H1 (cell line): ENCODE measurements at regions not wholly inside any gene's neighbourhood (a gene's known extent, or its start where the extent isn't known, plus 50 kb on each side); places are given as distances from the start of the nearest gene placed in this dataset.

Experiments used
- CTCF ChIA-PET: fragments of 300-600 bp; sonication (Branson Sonifier 250); formaldehyde crosslinking; loops from one replicate; lab custom pipeline; 2021; ENCODE audit not compliant: partially characterized antibody; lab: Charles Lee
- POLR2A ChIA-PET: fragments of 300-600 bp; sonication (Branson Sonifier 250); formaldehyde crosslinking; loops from one replicate; lab custom pipeline; 2021; ENCODE audit warnings: inconsistent platforms; ENCODE audit not compliant: partially characterized antibody; lab: Charles Lee
- DNase-seq, 2 experiments: peaks; one replicate each; pipeline versions ENCODE4 v3.0.0 to v3.0.0-alpha.2; 2010 to 2022; ENCODE audit warnings: low spot score in 2 of 2, low read depth in 1 of 2, mixed read lengths in 1 of 2
- FAIRE-seq: peaks from 2 replicates; lab custom pipeline; 2011; peaks lifted over from hg19 to GRCh38; lab: Jason Lieb, UNC
- H2AFZ ChIP-seq: 2 replicates; pipeline ENCODE4 v1.8.1; 2012; ENCODE audit warnings: low read length, inconsistent platforms
- H2AK5ac ChIP-seq: 2 replicates; pipeline ENCODE4 v1.6.1; 2013; ENCODE audit warnings: low read depth, low read length
- H2BK120ac ChIP-seq: replicated peaks from 2 replicates; pipeline ENCODE3; 2013; ENCODE audit warnings: low read depth, low read length, inconsistent platforms
- H2BK12ac ChIP-seq: 2 replicates; pipeline ENCODE4 v1.6.1; 2013; ENCODE audit warnings: low read depth, low read length
- H2BK15ac ChIP-seq: 2 replicates; pipeline ENCODE4 v1.6.1; 2013; ENCODE audit warnings: low read length
- H2BK20ac ChIP-seq: 2 replicates; pipeline ENCODE4 v1.6.1; 2013; ENCODE audit warnings: low read length
- H2BK5ac ChIP-seq: 2 replicates; pipeline ENCODE4 v1.6.1; 2013; ENCODE audit warnings: low read depth, low read length
- H3K14ac ChIP-seq: 2 replicates; pipeline ENCODE4 v1.6.1; 2013; ENCODE audit warnings: inconsistent platforms; ENCODE audit not compliant: insufficient read length
- H3K18ac ChIP-seq: 2 replicates; pipeline ENCODE4 v1.6.1; 2013; ENCODE audit warnings: low read length; ENCODE audit errors: extremely low read depth
- H3K23ac ChIP-seq: 2 replicates; pipeline ENCODE4 v1.6.1; 2013; ENCODE audit warnings: inconsistent platforms; ENCODE audit not compliant: insufficient read length
- H3K23me2 ChIP-seq: 2 replicates; pipeline ENCODE4 v1.6.1; 2013; ENCODE audit warnings: low read depth, low read length
- H3K27ac ChIP-seq: 2 replicates; pipeline ENCODE4 v1.6.1; 2011; ENCODE audit warnings: low read depth, low read length, inconsistent platforms
- H3K27me3 ChIP-seq, 4 experiments: replicated peaks in 1 of 4; 1 replicate in 1 of 4; 2 replicates in 3 of 4; pipeline versions ENCODE4 v1.6.1 to v1.8.1; 2011 to 2013; ENCODE audit warnings: low read length in 3 of 4, mild to moderate bottlenecking in 3 of 4, inconsistent platforms in 2 of 4, mixed read lengths in 2 of 4, moderate library complexity in 1 of 4; ENCODE audit not compliant: control insufficient read depth in 3 of 4, insufficient read depth in 3 of 4; ENCODE audit errors: extremely low read depth in 1 of 4
- H3K36me3 ChIP-seq, 4 experiments: 2 replicates each; pipeline versions ENCODE4 v1.6.1 to v1.8.1; 2011 to 2013; ENCODE audit warnings: mild to moderate bottlenecking in 4 of 4, low read length in 3 of 4, moderate library complexity in 2 of 4, control low read depth in 1 of 4, inconsistent platforms in 1 of 4; ENCODE audit not compliant: insufficient read depth in 4 of 4, control insufficient read depth in 2 of 4
- H3K4ac ChIP-seq: replicated peaks from 2 replicates; pipeline ENCODE3; 2013; ENCODE audit warnings: low read length, low read depth, mixed read lengths, inconsistent platforms; ENCODE audit not compliant: insufficient read length
- H3K4me1 ChIP-seq, 4 experiments: replicated peaks in 1 of 4; 1 replicate in 1 of 4; 2 replicates in 3 of 4; pipeline versions ENCODE4 v1.6.1 to v1.8.1; 2011 to 2013; ENCODE audit warnings: low read length in 3 of 4, inconsistent platforms in 2 of 4, mixed read lengths in 1 of 4; ENCODE audit not compliant: insufficient read depth in 4 of 4, control insufficient read depth in 3 of 4
- H3K4me2 ChIP-seq, 2 experiments: 2 replicates each; pipeline versions ENCODE4 v1.6.1 to v1.8.1; 2011 to 2013; ENCODE audit warnings: low read depth in 2 of 2, low read length in 2 of 2, control low read depth in 1 of 2, inconsistent platforms in 1 of 2, mild to moderate bottlenecking in 1 of 2; ENCODE audit not compliant: insufficient read depth in 1 of 2
- H3K4me3 ChIP-seq, 4 experiments: fragments of 200-600, 300-600 bp in 1 of 4; sonication (generic), shearing (Covaris generic), sonication (Bioruptor Twin) in 1 of 4; 2 replicates each; pipeline versions ENCODE4 v1.5.1 to v1.8.1; 2011 to 2016; ENCODE audit warnings: low read length in 4 of 4, low read depth in 3 of 4, control low read depth in 2 of 4, inconsistent platforms in 2 of 4, mild to moderate bottlenecking in 2 of 4, mixed read lengths in 1 of 4, moderate library complexity in 1 of 4; ENCODE audit not compliant: insufficient read depth in 2 of 4; ENCODE audit errors: extremely low read depth in 1 of 4
- H3K56ac ChIP-seq: replicated peaks from 2 replicates; pipeline ENCODE3; 2013; ENCODE audit warnings: low read depth, mild to moderate bottlenecking, mixed read lengths, low read length, inconsistent platforms; ENCODE audit not compliant: insufficient read length
- H3K79me1 ChIP-seq: 2 replicates; pipeline ENCODE4 v1.6.1; 2013; ENCODE audit warnings: low read depth, low read length, control low read depth
- H3K79me2 ChIP-seq, 2 experiments: 2 replicates each; pipeline versions ENCODE4 v1.6.1 to v1.8.1; 2012 to 2013; ENCODE audit warnings: low read length in 2 of 2, mild to moderate bottlenecking in 2 of 2, inconsistent platforms in 1 of 2; ENCODE audit not compliant: insufficient read depth in 2 of 2, control insufficient read depth in 1 of 2
- H3K9ac ChIP-seq, 4 experiments: replicated peaks in 1 of 4; 1 replicate in 1 of 4; 2 replicates in 3 of 4; pipeline versions ENCODE4 v1.6.1 to v1.8.1; 2011 to 2013; ENCODE audit warnings: low read depth in 3 of 4, low read length in 3 of 4, control low read depth in 2 of 4, mild to moderate bottlenecking in 2 of 4, moderate library complexity in 2 of 4, inconsistent platforms in 1 of 4; ENCODE audit errors: extremely low read depth in 1 of 4
- H3K9me3 ChIP-seq, 2 experiments: 2 replicates each; pipeline versions ENCODE4 v1.6.1 to v1.8.1; 2012 to 2013; ENCODE audit warnings: mild to moderate bottlenecking in 2 of 2, moderate library complexity in 2 of 2, control low read depth in 1 of 2, inconsistent platforms in 1 of 2, low read depth in 1 of 2, low read length in 1 of 2, mixed read lengths in 1 of 2; ENCODE audit not compliant: insufficient read depth in 2 of 2
- H4K20me1 ChIP-seq, 2 experiments: replicated peaks in 1 of 2; 2 replicates each; pipeline versions ENCODE3 to v1.8.1; 2011 to 2013; ENCODE audit warnings: inconsistent platforms in 2 of 2, low read length in 2 of 2, mild to moderate bottlenecking in 1 of 2; ENCODE audit not compliant: insufficient read depth in 2 of 2, control insufficient read depth in 1 of 2
- H4K5ac ChIP-seq: 2 replicates; pipeline ENCODE4 v1.6.1; 2013; ENCODE audit warnings: low read length, low read depth, mixed read lengths, inconsistent platforms; ENCODE audit not compliant: insufficient read length
- H4K8ac ChIP-seq: 2 replicates; pipeline ENCODE4 v1.8.0; 2013; ENCODE audit warnings: mild to moderate bottlenecking, moderate library complexity, low read length, inconsistent platforms; ENCODE audit not compliant: insufficient read depth; ENCODE audit errors: extremely low read depth
- H4K91ac ChIP-seq: replicated peaks from 2 replicates; pipeline ENCODE3; 2013; ENCODE audit warnings: low read length, mixed read lengths, inconsistent platforms; ENCODE audit not compliant: insufficient read length
- BRCA1 ChIP-seq: IDR thresholded peaks from 2 replicates; pipeline ENCODE4 v1.6.1; 2012; ENCODE audit warnings: low read depth, low read length, improper control_type of control experiment
- CHD1 ChIP-seq: IDR thresholded peaks from 2 replicates; pipeline ENCODE4 v1.6.1; 2012; ENCODE audit warnings: low read depth, low read length, improper control_type of control experiment
- EZH2 ChIP-seq: fragments of 200-600 bp; sonication (generic); IDR thresholded peaks from 2 replicates; pipeline ENCODE4 v1.7.1; 2012; ENCODE audit warnings: low read depth, mild to moderate bottlenecking, moderate library complexity, low read length, inconsistent platforms; ENCODE audit not compliant: severe bottlenecking
- SIN3A ChIP-seq, 2 experiments: IDR thresholded peaks in 1 of 2; conservative IDR thresholded peaks in 1 of 2; 2 replicates each; pipeline ENCODE4 v1.6.1; 2011 to 2012; ENCODE audit warnings: low read length in 2 of 2, improper control_type of control experiment in 1 of 2, low read depth in 1 of 2, mild to moderate bottlenecking in 1 of 2
- SIRT6 ChIP-seq: IDR thresholded peaks from one replicate; pipeline ENCODE4 v1.7.1; 2012; ENCODE audit warnings: low read length, inconsistent platforms
- WGBS, 2 experiments: shearing (Covaris generic) in 1 of 2; methylation state at CpG; one replicate each; pipeline versions ENCODE4 v1.1.6 to v1.1.7; 2013 to 2015; ENCODE audit warnings: low lambda C conversion rate in 2 of 2, mixed read lengths in 2 of 2, inconsistent platforms in 1 of 2, low coverage in 1 of 2, missing lambda C conversion rate in 1 of 2; ENCODE audit not compliant: insufficient replicate concordance in 2 of 2, insufficient coverage in 1 of 2, insufficient read length in 1 of 2; ENCODE audit errors: extremely low coverage in 1 of 2, missing lambda C conversion rate in 1 of 2; 5-methylcytosine and 5-hydroxymethylcytosine counted together
- TF ChIP-seq, protein P1 (sequence below): IDR thresholded peaks from 2 replicates; pipeline ENCODE4 v1.6.1; 2012; ENCODE audit warnings: inconsistent platforms

DNA sequence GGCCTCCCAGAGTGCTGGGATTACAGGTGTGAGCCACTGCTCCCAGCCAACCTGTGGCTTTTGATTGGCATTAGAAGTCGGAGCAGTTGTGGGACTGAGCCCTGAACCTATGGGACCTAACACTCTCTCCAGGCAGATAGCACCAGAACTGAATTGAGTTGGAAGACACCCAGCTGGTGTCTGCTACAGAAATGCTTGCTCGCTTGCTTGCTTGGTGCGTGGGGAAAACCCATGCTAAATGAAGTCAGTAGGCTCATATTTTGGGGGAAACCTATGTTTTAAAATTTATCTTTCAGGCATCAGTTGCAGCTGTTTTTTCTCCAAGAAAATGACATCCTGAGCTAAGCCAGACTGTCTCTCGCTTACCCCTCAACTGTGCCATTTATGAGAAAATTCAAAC is 158.5 kb upstream of the RFC3 start:
- Histone ChIP-seq H3K56ac (no peak overlapping the region), H3K79me2 (no peaks in the 10 kb centered on the region), H3K4ac (no peak overlapping the region), H3K36me3 (no peaks in the 10 kb centered on the region), H4K5ac (no peak overlapping the region), H4K20me1 (no peaks in the 10 kb centered on the region), H2AFZ (no peak overlapping the region), H3K79me1 (no peaks in the 10 kb centered on the region), H3K4me2 (no peak overlapping the region), H3K4me1 (no peaks in the 10 kb centered on the region), H3K9ac (no peak overlapping the region), H3K27ac (no peak overlapping the region), H4K91ac (no peak overlapping the region), H3K27me3 (peaks cover 0 to 1% (median 0%) of the 10 kb centered on the region in 4 experiments; a peak in 1 of 7 replicates), H3K4me3 (no peak overlapping the region), H2BK5ac (no peak overlapping the region), H4K8ac (no peak overlapping the region), H3K9me3 (no peaks in the 10 kb centered on the region), H2AK5ac (no peak overlapping the region), H3K14ac (no peak overlapping the region), H2BK120ac (no peak overlapping the region), H2BK12ac (no peak overlapping the region), H3K23me2 (no peaks in the 10 kb centered on the region), H3K23ac (no peak overlapping the region), H2BK15ac (no peak overlapping the region), H2BK20ac (no peak overlapping the region), H3K18ac (no peak overlapping the region)
- 69% methylated on average over 4 of the region's 4 CpGs; no CpG with 5 or more reads in 1 of the 2 experiments for WGBS, 2 experiments
- TF ChIP-seq SIRT6, result no peak
- no peak for TF ChIP-seq EZH2
- no peak for TF ChIP-seq BRCA1
- no peak for TF ChIP-seq CHD1
- TF ChIP-seq, protein P1, sequence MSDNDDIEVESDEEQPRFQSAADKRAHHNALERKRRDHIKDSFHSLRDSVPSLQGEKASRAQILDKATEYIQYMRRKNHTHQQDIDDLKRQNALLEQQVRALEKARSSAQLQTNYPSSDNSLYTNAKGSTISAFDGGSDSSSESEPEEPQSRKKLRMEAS, result no peak
- TF ChIP-seq SIN3A (conservative IDR thresholded peaks at IDR 0.05 in 1 of 2, IDR thresholded peaks at IDR 0.05 in 1 of 2; ENCODE audit: low read depth in 1 of 2, low read length in 2 of 2), result no peak
- POLR2A ChIA-PET, result interaction anchor here (1.1 kb wide), 1 partner anchor 8 kb away, joined by 3 read pairs; no protein-coding TSS in a partner anchor
- CTCF ChIA-PET, result interaction anchor here (0.6 to 1.1 kb wide), 2 partner anchors 9 to 838 kb away, joined by 3 read pairs; no protein-coding TSS in a partner anchor
- no peak for DNase-seq
- FAIRE-seq, result no peak
